ENCODE measurements at regions not wholly inside any gene's neighbourhood (a gene's known extent, or its start where the extent isn't known, plus 50 kb on each side); places are given as distances from the start of the nearest gene placed in this dataset.

- TF ChIP-seq ZNF350 (tag by site-specific recombination; IDR thresholded peaks at IDR 0.05) (no peak), KLF10 (tag by site-specific recombination; IDR thresholded peaks at IDR 0.05) (no peak), ZBTB49 (tag by site-specific recombination; IDR thresholded peaks at IDR 0.05; ENCODE audit: low read depth) (no peak), ZBTB26 (tag by site-specific recombination; optimal IDR thresholded peaks at IDR 0.05) (no peak), ZNF214 (tag by site-specific recombination; IDR thresholded peaks at IDR 0.05; ENCODE audit: borderline replicate concordance) (no peak), KLF16 (tag by site-specific recombination; IDR thresholded peaks at IDR 0.05) (no peak), ZNF843 (tag by site-specific recombination; IDR thresholded peaks at IDR 0.05) (no peak), CTCF (tag by site-specific recombination; IDR thresholded peaks at IDR 0.05) (no peak), ZNF121 (tag by site-specific recombination; IDR thresholded peaks at IDR 0.05) (no peak), ZNF132 (tag by site-specific recombination; IDR thresholded peaks at IDR 0.05; ENCODE audit: borderline replicate concordance) (no peak), ZNF292 (tag by site-specific recombination; IDR thresholded peaks at IDR 0.05; ENCODE audit: borderline replicate concordance, low read depth) (no peak), WT1 (tag by site-specific recombination; IDR thresholded peaks at IDR 0.05) (no peak)
- TF ChIP-seq, protein P1, sequence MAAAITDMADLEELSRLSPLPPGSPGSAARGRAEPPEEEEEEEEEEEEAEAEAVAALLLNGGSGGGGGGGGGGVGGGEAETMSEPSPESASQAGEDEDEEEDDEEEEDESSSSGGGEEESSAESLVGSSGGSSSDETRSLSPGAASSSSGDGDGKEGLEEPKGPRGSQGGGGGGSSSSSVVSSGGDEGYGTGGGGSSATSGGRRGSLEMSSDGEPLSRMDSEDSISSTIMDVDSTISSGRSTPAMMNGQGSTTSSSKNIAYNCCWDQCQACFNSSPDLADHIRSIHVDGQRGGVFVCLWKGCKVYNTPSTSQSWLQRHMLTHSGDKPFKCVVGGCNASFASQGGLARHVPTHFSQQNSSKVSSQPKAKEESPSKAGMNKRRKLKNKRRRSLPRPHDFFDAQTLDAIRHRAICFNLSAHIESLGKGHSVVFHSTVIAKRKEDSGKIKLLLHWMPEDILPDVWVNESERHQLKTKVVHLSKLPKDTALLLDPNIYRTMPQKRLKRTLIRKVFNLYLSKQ (tag by site-specific recombination; IDR thresholded peaks at IDR 0.05; ENCODE audit: borderline replicate concordance), result no peak
- TF ChIP-seq, protein P2, sequence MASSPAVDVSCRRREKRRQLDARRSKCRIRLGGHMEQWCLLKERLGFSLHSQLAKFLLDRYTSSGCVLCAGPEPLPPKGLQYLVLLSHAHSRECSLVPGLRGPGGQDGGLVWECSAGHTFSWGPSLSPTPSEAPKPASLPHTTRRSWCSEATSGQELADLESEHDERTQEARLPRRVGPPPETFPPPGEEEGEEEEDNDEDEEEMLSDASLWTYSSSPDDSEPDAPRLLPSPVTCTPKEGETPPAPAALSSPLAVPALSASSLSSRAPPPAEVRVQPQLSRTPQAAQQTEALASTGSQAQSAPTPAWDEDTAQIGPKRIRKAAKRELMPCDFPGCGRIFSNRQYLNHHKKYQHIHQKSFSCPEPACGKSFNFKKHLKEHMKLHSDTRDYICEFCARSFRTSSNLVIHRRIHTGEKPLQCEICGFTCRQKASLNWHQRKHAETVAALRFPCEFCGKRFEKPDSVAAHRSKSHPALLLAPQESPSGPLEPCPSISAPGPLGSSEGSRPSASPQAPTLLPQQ (tag by site-specific recombination; IDR thresholded peaks at IDR 0.05), result no peak
Observed at GRCh38 chr2:187158452-187158851, 289.6 kb downstream of the CALCRL start (continued).

DNA sequence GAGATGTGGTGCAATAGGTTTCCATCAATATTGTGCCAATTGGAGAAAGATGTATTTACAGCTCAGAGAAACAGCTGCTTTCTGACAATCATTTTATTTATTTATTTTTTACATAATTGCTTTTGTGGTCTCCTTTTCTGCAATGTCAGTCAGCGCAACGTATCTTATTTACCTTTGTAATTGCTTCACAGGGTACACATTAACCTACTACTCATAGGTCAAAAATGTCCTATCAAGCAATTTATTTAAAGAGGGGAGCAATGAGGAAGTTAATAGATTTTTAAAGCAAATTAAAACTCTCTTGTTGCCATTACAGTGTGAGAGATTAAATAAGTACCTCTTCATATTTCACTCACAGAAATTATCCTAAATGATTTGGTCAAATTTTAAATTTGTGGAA, 291.0 kb downstream of the CALCRL start:
- ChIA-PET CTCF (no interaction called here), POLR2A (no interaction called here)
- Histone ChIP-seq H3K4me1 (ENCODE audit: control insufficient read depth, insufficient read depth, low read length) (no peaks in the 10 kb centered on the region), H3K4me3 (ENCODE audit: low read depth, low read length) (no peak overlapping the region), H3K36me3 (ENCODE audit: control insufficient read depth in 2 of 2, insufficient read depth in 1 of 2, low read length in 2 of 2) (no peaks in the 10 kb centered on the region), H3K27ac (ENCODE audit: extremely low read depth, low read depth, low read length) (no peak overlapping the region), H3K9me3 (ENCODE audit: control insufficient read depth, insufficient read depth, low read depth, low read length) (no peaks in the 10 kb centered on the region)
- TF ChIP-seq KLF8 (tag by site-specific recombination; IDR thresholded peaks at IDR 0.05), result no peak
- no peak for TF ChIP-seq ZNF623 (tag by site-specific recombination; IDR thresholded peaks at IDR 0.05)
- TF ChIP-seq BCL6B (tag by site-specific recombination; IDR thresholded peaks at IDR 0.05), result no peak
- TF ChIP-seq CTCF (tag by site-specific recombination; IDR thresholded peaks at IDR 0.05), result no peak
- no peak for TF ChIP-seq PRDM4 (tag by site-specific recombination; IDR thresholded peaks at IDR 0.05)
- TF ChIP-seq ZNF221 (tag by site-specific recombination; IDR thresholded peaks at IDR 0.05; ENCODE audit: borderline replicate concordance), result no peak
- TF ChIP-seq ZSCAN16 (tag by site-specific recombination; IDR thresholded peaks at IDR 0.05), result no peak
- no peak for TF ChIP-seq SETDB1 (IDR thresholded peaks at IDR 0.05; ENCODE audit: insufficient read length, low read length)
- TF ChIP-seq ZNF37A (tag by site-specific recombination; IDR thresholded peaks at IDR 0.05), result no peak

Measured in HEK293 (cell line).